Naive thymus-derived CD8-positive, alpha-beta T cell (primary cell): ENCODE measurements at regions not wholly inside any gene's neighbourhood (a gene's known extent, or its start where the extent isn't known, plus 50 kb on each side); places are given as distances from the start of the nearest gene placed in this dataset.

Experiments used
- ATAC-seq, 2 donors: fragments of 150-1000 bp; cut with Tn5 transposase in 1 of 2; sonication (Bioruptor Pico), chemical (Tn5 transposase) in 1 of 2; 1 replicate in 1 of 2; 2 replicates in 1 of 2; pipeline ENCODE4 v1.10.0; 2021; ENCODE audit warnings: mild to moderate bottlenecking in 2 of 2, moderate library complexity in 2 of 2
- POLR2A ChIA-PET: fragments of 350-600 bp; sonication (Branson Sonifier 250); formaldehyde crosslinking; loops from one replicate; lab custom pipeline; 2021; ENCODE audit warnings: antibody characterized with exemption; lab: Charles Lee
- DNase-seq, 10 donors: peaks; one replicate each; pipeline versions ENCODE4 v3.0.0 to v3.0.0-alpha.2; 2020 to 2022
- H3K27ac Mint-ChIP-seq, 10 donors: one replicate each; pipeline ENCODE4 v1.8.0; 2020 to 2022; ENCODE audit warnings: mild to moderate bottlenecking in 10 of 10, mixed read lengths in 10 of 10, moderate library complexity in 4 of 10, inconsistent platforms in 1 of 10
- H3K27me3 Mint-ChIP-seq, 5 donors: one replicate each; pipeline ENCODE4 v1.8.0; 2021 to 2022; ENCODE audit warnings: mixed read lengths in 5 of 5
- H3K36me3 Mint-ChIP-seq, 3 donors: one replicate each; pipeline ENCODE4 v1.8.0; 2020 to 2022; ENCODE audit warnings: mixed read lengths in 3 of 3, mild to moderate bottlenecking in 2 of 3, inconsistent platforms in 1 of 3
- H3K4me1 Mint-ChIP-seq, 4 donors: one replicate each; pipeline ENCODE4 v1.8.0; 2021 to 2022; ENCODE audit warnings: mixed read lengths in 4 of 4
- H3K4me3 Mint-ChIP-seq, 10 donors: one replicate each; pipeline ENCODE4 v1.8.0; 2020 to 2022; ENCODE audit warnings: mild to moderate bottlenecking in 10 of 10, mixed read lengths in 10 of 10, moderate library complexity in 6 of 10, inconsistent platforms in 1 of 10
- H3K9me3 Mint-ChIP-seq, 9 donors: one replicate each; pipeline ENCODE4 v1.8.0; 2020 to 2022; ENCODE audit warnings: mixed read lengths in 9 of 9, mild to moderate bottlenecking in 3 of 9, inconsistent platforms in 1 of 9, moderate library complexity in 1 of 9

- POLR2A ChIA-PET, result no interaction called here
- H3K9me3 Mint-ChIP-seq, result peaks cover 3 to 46% (median 8%) of the 10 kb centered on the region in 9 donors
- DNase-seq (no peak), ATAC-seq (no peak)
- H3K27ac Mint-ChIP-seq, result no peak overlapping the region
- no peaks in the 10 kb centered on the region for H3K4me1 Mint-ChIP-seq
- H3K4me3 Mint-ChIP-seq, result no peak overlapping the region
- peaks cover 0 to 13% (median 0%) of the 10 kb centered on the region in 3 donors for H3K36me3 Mint-ChIP-seq
- no peaks in the 10 kb centered on the region for H3K27me3 Mint-ChIP-seq
Measured at GRCh38 chr4:34139346-34139745, 2105.0 kb downstream of the ARAP2 start.

- Mint-ChIP-seq H3K27ac (no peak overlapping the region), H3K36me3 (no peaks in the 10 kb centered on the region), H3K4me3 (no peak overlapping the region), H3K4me1 (no peaks in the 10 kb centered on the region), H3K27me3 (no peaks in the 10 kb centered on the region), H3K9me3 (peaks cover 0 to 17% (median 2%) of the 10 kb centered on the region in 9 donors)
- POLR2A ChIA-PET, result no interaction called here
- ATAC-seq (no peak), DNase-seq (no peak)
Measured at GRCh38 chr4:34148322-34148908, 2095.9 kb downstream of the ARAP2 start.

GRCh38 chr4:34157547-34157946, 2086.8 kb downstream of the ARAP2 start:
- Mint-ChIP-seq H3K4me1 (no peaks in the 10 kb centered on the region), H3K27ac (no peak overlapping the region), H3K9me3 (peaks cover 3 to 31% (median 20%) of the 10 kb centered on the region in 9 donors), H3K4me3 (no peak overlapping the region), H3K36me3 (no peaks in the 10 kb centered on the region), H3K27me3 (no peaks in the 10 kb centered on the region)
- ATAC-seq (no peak), DNase-seq (no peak)
- POLR2A ChIA-PET, result no interaction called here

- peaks cover 3 to 31% (median 20%) of the 10 kb centered on the region in 9 donors for H3K9me3 Mint-ChIP-seq
- no peaks in the 10 kb centered on the region for H3K36me3 Mint-ChIP-seq
- ATAC-seq, result no peak
- no peak for DNase-seq
- H3K27me3 Mint-ChIP-seq, result no peaks in the 10 kb centered on the region
- H3K4me1 Mint-ChIP-seq, result no peaks in the 10 kb centered on the region
- H3K4me3 Mint-ChIP-seq, result no peak overlapping the region
- POLR2A ChIA-PET, result no interaction called here
- no peak overlapping the region for H3K27ac Mint-ChIP-seq
Measured at GRCh38 chr4:34158878-34159277, 2085.4 kb downstream of the ARAP2 start.

- DNase-seq, result no peak
- Mint-ChIP-seq H3K27me3 (no peaks in the 10 kb centered on the region), H3K9me3 (peaks cover 1 to 26% (median 9%) of the 10 kb centered on the region in 9 donors), H3K27ac (no peak overlapping the region), H3K36me3 (no peaks in the 10 kb centered on the region), H3K4me3 (no peak overlapping the region), H3K4me1 (no peaks in the 10 kb centered on the region)
- POLR2A ChIA-PET, result no interaction called here
- ATAC-seq, result no peak
Measured at GRCh38 chr4:34170946-34171345, 2073.4 kb downstream of the ARAP2 start.

GRCh38 chr4:34176609-34177008, 2067.7 kb downstream of the ARAP2 start:
- Mint-ChIP-seq H3K27ac (no peak overlapping the region), H3K4me3 (no peak overlapping the region), H3K27me3 (no peaks in the 10 kb centered on the region), H3K36me3 (no peaks in the 10 kb centered on the region), H3K4me1 (no peaks in the 10 kb centered on the region), H3K9me3 (peaks cover 3 to 36% (median 10%) of the 10 kb centered on the region in 9 donors)
- ATAC-seq, result no peak
- no peak for DNase-seq
- POLR2A ChIA-PET, result no interaction called here

- Mint-ChIP-seq H3K4me1 (no peaks in the 10 kb centered on the region), H3K36me3 (no peaks in the 10 kb centered on the region), H3K27ac (no peak overlapping the region), H3K9me3 (peaks cover 0 to 36% (median 10%) of the 10 kb centered on the region in 9 donors), H3K27me3 (no peaks in the 10 kb centered on the region), H3K4me3 (no peak overlapping the region)
- ATAC-seq (no peak), DNase-seq (no peak)
- POLR2A ChIA-PET, result no interaction called here
Measured at GRCh38 chr4:34178476-34178875, 2065.8 kb downstream of the ARAP2 start.

- ATAC-seq (no peak), DNase-seq (no peak)
- no peak overlapping the region for H3K27ac Mint-ChIP-seq
- POLR2A ChIA-PET, result no interaction called here
- no peaks in the 10 kb centered on the region for H3K36me3 Mint-ChIP-seq
- no peaks in the 10 kb centered on the region for H3K27me3 Mint-ChIP-seq
- H3K9me3 Mint-ChIP-seq, result peaks cover 0 to 29% (median 7%) of the 10 kb centered on the region in 9 donors
- no peak overlapping the region for H3K4me3 Mint-ChIP-seq
- H3K4me1 Mint-ChIP-seq, result no peaks in the 10 kb centered on the region
Measured at GRCh38 chr4:34181311-34181841, 2062.9 kb downstream of the ARAP2 start.

GRCh38 chr4:34181891-34182290, 2062.4 kb downstream of the ARAP2 start:
- Mint-ChIP-seq H3K9me3 (peaks cover 0 to 26% (median 7%) of the 10 kb centered on the region in 9 donors), H3K27me3 (no peaks in the 10 kb centered on the region), H3K4me3 (no peak overlapping the region), H3K36me3 (no peaks in the 10 kb centered on the region), H3K27ac (no peak overlapping the region), H3K4me1 (no peaks in the 10 kb centered on the region)
- ATAC-seq (no peak), DNase-seq (no peak)
- POLR2A ChIA-PET, result no interaction called here

- Mint-ChIP-seq H3K9me3 (peaks cover 0 to 22% (median 4%) of the 10 kb centered on the region in 9 donors), H3K4me1 (no peaks in the 10 kb centered on the region), H3K27ac (no peak overlapping the region), H3K27me3 (no peaks in the 10 kb centered on the region), H3K4me3 (no peak overlapping the region), H3K36me3 (no peaks in the 10 kb centered on the region)
- POLR2A ChIA-PET, result no interaction called here
- ATAC-seq (no peak), DNase-seq (no peak)
Measured at GRCh38 chr4:34182306-34182705, 2062.0 kb downstream of the ARAP2 start.

- Mint-ChIP-seq H3K36me3 (no peaks in the 10 kb centered on the region), H3K9me3 (peaks cover 2 to 19% (median 4%) of the 10 kb centered on the region in 9 donors), H3K4me1 (no peaks in the 10 kb centered on the region), H3K4me3 (no peak overlapping the region), H3K27ac (no peak overlapping the region), H3K27me3 (no peaks in the 10 kb centered on the region)
- DNase-seq (no peak), ATAC-seq (no peak)
- POLR2A ChIA-PET, result interaction anchor here (0.6 kb wide), 1 partner anchor 37 kb away, joined by 3 read pairs; no protein-coding TSS in a partner anchor
Measured at GRCh38 chr4:34183926-34184325, 2060.4 kb downstream of the ARAP2 start.

GRCh38 chr4:34187056-34187455, 2057.3 kb downstream of the ARAP2 start:
- Mint-ChIP-seq H3K9me3 (peaks cover 2 to 33% (median 5%) of the 10 kb centered on the region in 9 donors), H3K27me3 (no peaks in the 10 kb centered on the region), H3K36me3 (no peaks in the 10 kb centered on the region), H3K27ac (no peak overlapping the region), H3K4me3 (no peak overlapping the region), H3K4me1 (no peaks in the 10 kb centered on the region)
- DNase-seq, result no peak
- ATAC-seq, result no peak
- POLR2A ChIA-PET, result no interaction called here

- ATAC-seq (no peak), DNase-seq (no peak)
- peaks cover 0 to 15% (median 7%) of the 10 kb centered on the region in 9 donors for H3K9me3 Mint-ChIP-seq
- POLR2A ChIA-PET, result no interaction called here
- no peaks in the 10 kb centered on the region for H3K27me3 Mint-ChIP-seq
- H3K4me3 Mint-ChIP-seq, result no peak overlapping the region
- H3K27ac Mint-ChIP-seq, result no peak overlapping the region
- H3K36me3 Mint-ChIP-seq, result no peaks in the 10 kb centered on the region
- no peaks in the 10 kb centered on the region for H3K4me1 Mint-ChIP-seq
Measured at GRCh38 chr4:34191443-34191842, 2052.9 kb downstream of the ARAP2 start.
